ENCODE measurements at regions not wholly inside any gene's neighbourhood (a gene's known extent, or its start where the extent isn't known, plus 50 kb on each side); places are given as distances from the start of the nearest gene placed in this dataset.
A peak's percentile ranks its signal among the peaks of the same experiment; 100 is the strongest.
"Not testable (repeated sequence)": the region's sequence is repeated elsewhere in the genome, so short reads cannot be mapped to it uniquely, and the experiment has no call there.

GRCh38 chr18:65587491-65587890, 163.3 kb upstream of the CDH7 start:
- H4K20me1 ChIP-seq (ENCODE audit: insufficient read depth, poor library complexity, severe bottlenecking): no peaks in the 10 kb centered on the region
- H3K4me2 ChIP-seq: no peak overlapping the region
- no peaks in the 10 kb centered on the region for H3K9me3 ChIP-seq (ENCODE audit: low read depth)
- no peak overlapping the region for H3K4me3 ChIP-seq
- H3K9me2 ChIP-seq (replicated peaks; ENCODE audit: insufficient read depth): no peaks in the 10 kb centered on the region
- no peaks in the 10 kb centered on the region for H3K79me2 ChIP-seq
- TF ChIP-seq, protein P1, sequence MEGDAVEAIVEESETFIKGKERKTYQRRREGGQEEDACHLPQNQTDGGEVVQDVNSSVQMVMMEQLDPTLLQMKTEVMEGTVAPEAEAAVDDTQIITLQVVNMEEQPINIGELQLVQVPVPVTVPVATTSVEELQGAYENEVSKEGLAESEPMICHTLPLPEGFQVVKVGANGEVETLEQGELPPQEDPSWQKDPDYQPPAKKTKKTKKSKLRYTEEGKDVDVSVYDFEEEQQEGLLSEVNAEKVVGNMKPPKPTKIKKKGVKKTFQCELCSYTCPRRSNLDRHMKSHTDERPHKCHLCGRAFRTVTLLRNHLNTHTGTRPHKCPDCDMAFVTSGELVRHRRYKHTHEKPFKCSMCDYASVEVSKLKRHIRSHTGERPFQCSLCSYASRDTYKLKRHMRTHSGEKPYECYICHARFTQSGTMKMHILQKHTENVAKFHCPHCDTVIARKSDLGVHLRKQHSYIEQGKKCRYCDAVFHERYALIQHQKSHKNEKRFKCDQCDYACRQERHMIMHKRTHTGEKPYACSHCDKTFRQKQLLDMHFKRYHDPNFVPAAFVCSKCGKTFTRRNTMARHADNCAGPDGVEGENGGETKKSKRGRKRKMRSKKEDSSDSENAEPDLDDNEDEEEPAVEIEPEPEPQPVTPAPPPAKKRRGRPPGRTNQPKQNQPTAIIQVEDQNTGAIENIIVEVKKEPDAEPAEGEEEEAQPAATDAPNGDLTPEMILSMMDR (IDR thresholded peaks at IDR 0.05; ENCODE audit: poor library complexity): no peak
- no peak for TF ChIP-seq EZH2 (IDR thresholded peaks at IDR 0.05; ENCODE audit: borderline replicate concordance)
- TF ChIP-seq EZH2phosphoT487 (IDR thresholded peaks at IDR 0.05; ENCODE audit: low read depth, severe bottlenecking, unreplicated experiment): no peak
- no peaks in the 10 kb centered on the region for H3K27me3 ChIP-seq
- no peaks in the 10 kb centered on the region for H3K36me3 ChIP-seq (replicated peaks; ENCODE audit: insufficient read depth, low read depth)
- DNase-seq (ENCODE audit: low spot score): no peak
- WGBS (ENCODE audit: low lambda C conversion rate, missing lambda C conversion rate): 90% methylated on average over 3 of the region's 3 CpGs
- H2AFZ ChIP-seq: no peak overlapping the region
- no peaks in the 10 kb centered on the region for H3K4me1 ChIP-seq (ENCODE audit: insufficient read depth)
- H3K27ac ChIP-seq: no peak overlapping the region

- not testable (repeated sequence) for DNase-seq (ENCODE audit: low spot score); H3K4me2 ChIP-seq; H3K27ac ChIP-seq; H3K9me2 ChIP-seq (replicated peaks; ENCODE audit: insufficient read depth); H3K4me1 ChIP-seq (ENCODE audit: insufficient read depth); H3K79me2 ChIP-seq; H3K9me3 ChIP-seq (ENCODE audit: low read depth); H3K4me3 ChIP-seq; H3K36me3 ChIP-seq (replicated peaks; ENCODE audit: insufficient read depth, low read depth); H2AFZ ChIP-seq; H4K20me1 ChIP-seq (ENCODE audit: insufficient read depth, poor library complexity, severe bottlenecking); H3K27me3 ChIP-seq
- no CpG with 5 or more reads among the region's 2 CpGs for WGBS (ENCODE audit: low lambda C conversion rate, missing lambda C conversion rate)
These were observed 168.7 kb upstream of the CDH7 start for GRCh38 chr18:65582094-65582493.

- no peak overlapping the region for H2AFZ ChIP-seq
- H3K9me2 ChIP-seq (replicated peaks; ENCODE audit: insufficient read depth): no peaks in the 10 kb centered on the region
- no peak overlapping the region for H3K27ac ChIP-seq
- no peak for DNase-seq (ENCODE audit: low spot score)
- WGBS (ENCODE audit: low lambda C conversion rate, missing lambda C conversion rate): 81% methylated on average over 2 of the region's 2 CpGs
- no peak overlapping the region for H3K4me3 ChIP-seq
- H4K20me1 ChIP-seq (ENCODE audit: insufficient read depth, poor library complexity, severe bottlenecking): no peaks in the 10 kb centered on the region
- no peaks in the 10 kb centered on the region for H3K36me3 ChIP-seq (replicated peaks; ENCODE audit: insufficient read depth, low read depth)
- H3K27me3 ChIP-seq: no peaks in the 10 kb centered on the region
- no peaks in the 10 kb centered on the region for H3K9me3 ChIP-seq (ENCODE audit: low read depth)
- H3K4me1 ChIP-seq (ENCODE audit: insufficient read depth): no peaks in the 10 kb centered on the region
- TF ChIP-seq EZH2phosphoT487 (IDR thresholded peaks at IDR 0.05; ENCODE audit: low read depth, severe bottlenecking, unreplicated experiment): no peak
- no peak for TF ChIP-seq EZH2 (IDR thresholded peaks at IDR 0.05; ENCODE audit: borderline replicate concordance)
- TF ChIP-seq, protein P1 (IDR thresholded peaks at IDR 0.05; ENCODE audit: poor library complexity): no peak
- no peaks in the 10 kb centered on the region for H3K79me2 ChIP-seq
- no peak overlapping the region for H3K4me2 ChIP-seq
These were observed 181.9 kb upstream of the CDH7 start for GRCh38 chr18:65568866-65569265.

DNA sequence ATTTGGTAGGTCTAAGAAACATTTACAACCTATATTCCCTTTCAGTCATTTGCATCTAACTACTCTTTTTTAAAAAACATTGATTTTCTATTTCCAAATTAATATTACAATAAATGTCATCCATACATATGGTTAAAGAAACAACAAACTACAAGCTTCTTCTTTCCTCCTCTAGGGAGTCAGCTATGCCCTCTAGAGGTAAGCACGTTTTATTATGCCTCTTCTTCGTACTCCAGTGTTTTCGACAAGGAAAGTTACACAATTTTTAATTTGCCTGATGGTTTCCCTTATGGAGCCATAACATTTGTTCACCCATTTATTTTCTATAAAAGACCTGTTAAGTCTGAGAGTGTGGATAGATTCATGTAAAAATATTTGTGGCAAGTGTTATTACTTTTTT, 183.4 kb upstream of the CDH7 start:
- DNase-seq (ENCODE audit: low spot score): peak; percentile 40
- Histone ChIP-seq H3K27me3 (no peaks in the 10 kb centered on the region), H3K4me3 (no peak overlapping the region), H3K79me2 (no peaks in the 10 kb centered on the region), H3K36me3 (replicated peaks; ENCODE audit: insufficient read depth, low read depth) (no peaks in the 10 kb centered on the region), H3K27ac (no peak overlapping the region), H3K4me2 (no peak overlapping the region), H4K20me1 (ENCODE audit: insufficient read depth, poor library complexity, severe bottlenecking) (no peaks in the 10 kb centered on the region), H3K9me2 (replicated peaks; ENCODE audit: insufficient read depth) (no peaks in the 10 kb centered on the region), H3K9me3 (ENCODE audit: low read depth) (no peaks in the 10 kb centered on the region), H2AFZ (no peak overlapping the region), H3K4me1 (ENCODE audit: insufficient read depth) (no peaks in the 10 kb centered on the region)
- TF ChIP-seq EZH2phosphoT487 (IDR thresholded peaks at IDR 0.05; ENCODE audit: low read depth, severe bottlenecking, unreplicated experiment): no peak
- TF ChIP-seq, protein P1 (IDR thresholded peaks at IDR 0.05; ENCODE audit: poor library complexity): peak; percentile 70
- 10% methylated on average over 3 of the region's 3 CpGs for WGBS (ENCODE audit: low lambda C conversion rate, missing lambda C conversion rate)

All from hepatocyte (in vitro differentiated cells).